ENCODE measurements at regions not wholly inside any gene's neighbourhood (a gene's known extent, or its start where the extent isn't known, plus 50 kb on each side); places are given as distances from the start of the nearest gene placed in this dataset.
A peak's percentile ranks its signal among the peaks of the same experiment; 100 is the strongest.

- no peak for DNase-seq (ENCODE audit: low spot score)
Observed at GRCh38 chr11:32002311-32002710, 88.6 kb upstream of the RCN1 start.

GRCh38 chr11:31997955-31998354, 92.9 kb upstream of the RCN1 start:
- peak; percentile 18 for DNase-seq (ENCODE audit: low spot score)

DNA sequence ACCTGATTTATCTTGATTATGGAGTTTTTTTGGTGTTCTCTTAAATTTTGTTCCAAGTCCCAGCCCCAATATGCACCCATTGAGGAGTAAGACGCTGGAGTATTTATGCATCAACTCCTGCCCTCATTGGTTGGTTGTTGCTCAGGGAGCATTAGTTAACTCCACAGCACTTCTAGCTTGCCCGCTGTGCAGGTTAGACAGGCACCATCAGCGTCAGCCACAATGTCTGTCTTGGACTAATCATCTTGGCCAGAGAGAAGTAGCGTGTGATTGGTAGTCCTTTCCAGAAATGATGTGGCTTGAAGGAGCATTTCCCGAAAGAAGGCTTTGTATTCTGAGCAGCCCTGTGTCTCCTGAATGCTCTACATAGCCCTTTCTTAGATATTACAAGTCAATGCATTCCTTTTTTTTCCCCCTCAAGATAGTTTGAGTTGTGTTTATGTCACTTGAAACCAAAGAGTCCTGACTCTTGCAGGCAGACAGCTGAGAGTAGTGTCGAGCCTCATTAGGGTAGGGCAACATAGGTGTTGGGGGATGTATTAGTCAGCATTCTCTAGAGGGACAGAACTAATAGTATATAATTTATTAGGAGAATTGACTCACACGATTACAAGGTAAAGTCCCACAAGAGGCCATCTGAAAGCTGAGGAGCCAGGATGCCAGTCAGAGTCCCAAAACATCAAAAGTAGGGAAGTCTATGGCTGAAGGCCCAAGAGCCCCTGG, 94.6 kb upstream of the RCN1 start:
- no peak for DNase-seq (ENCODE audit: low spot score)

DNA sequence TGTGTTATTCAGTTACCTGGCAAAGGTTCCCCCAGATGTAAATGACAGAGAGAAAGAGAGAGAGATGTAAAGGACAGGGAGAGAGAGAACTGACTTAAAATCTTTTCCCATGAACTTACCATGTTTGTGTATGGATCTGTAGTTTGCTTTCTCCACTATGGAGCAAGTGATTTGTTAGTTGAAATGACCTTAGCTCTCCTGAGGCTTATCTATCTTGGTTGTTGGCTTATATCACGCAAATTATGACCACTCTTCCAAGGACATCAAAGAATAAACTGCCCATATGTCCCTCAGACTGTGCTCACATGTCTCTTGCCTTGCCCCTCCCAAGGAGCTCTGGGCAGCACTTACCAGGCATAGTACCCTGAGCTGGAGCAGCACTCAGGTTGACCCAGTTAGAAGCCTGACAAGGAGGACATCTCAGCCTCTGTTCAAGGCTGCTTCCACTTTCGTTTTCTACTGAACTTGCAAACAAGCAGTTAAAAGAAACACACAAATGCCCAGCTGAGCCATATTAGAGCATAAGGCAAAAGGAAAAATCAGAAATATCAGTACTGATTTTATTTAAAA, 95.3 kb upstream of the RCN1 start:
- DNase-seq (ENCODE audit: low spot score): no peak

DNA sequence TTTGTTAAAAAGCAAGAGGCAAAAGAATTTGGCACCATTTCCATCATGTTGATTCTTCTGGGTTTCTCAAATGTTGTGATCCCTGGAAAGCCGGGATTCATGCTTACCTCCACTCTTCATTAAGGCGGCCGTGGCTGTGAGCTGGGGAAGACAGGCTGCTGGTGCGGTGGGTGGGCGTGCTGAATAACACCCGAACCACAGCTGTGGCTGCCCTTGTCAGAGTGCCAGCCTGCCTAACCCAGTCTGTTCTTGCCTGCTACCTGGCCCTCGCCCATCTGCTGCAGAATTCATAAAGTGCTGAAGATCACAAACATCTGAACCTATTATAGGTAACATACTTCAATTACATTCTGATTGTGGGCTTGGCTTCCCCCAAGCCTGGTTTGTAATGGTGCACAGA, 95.8 kb upstream of the RCN1 start:
- DNase-seq (ENCODE audit: low spot score): no peak

DNA sequence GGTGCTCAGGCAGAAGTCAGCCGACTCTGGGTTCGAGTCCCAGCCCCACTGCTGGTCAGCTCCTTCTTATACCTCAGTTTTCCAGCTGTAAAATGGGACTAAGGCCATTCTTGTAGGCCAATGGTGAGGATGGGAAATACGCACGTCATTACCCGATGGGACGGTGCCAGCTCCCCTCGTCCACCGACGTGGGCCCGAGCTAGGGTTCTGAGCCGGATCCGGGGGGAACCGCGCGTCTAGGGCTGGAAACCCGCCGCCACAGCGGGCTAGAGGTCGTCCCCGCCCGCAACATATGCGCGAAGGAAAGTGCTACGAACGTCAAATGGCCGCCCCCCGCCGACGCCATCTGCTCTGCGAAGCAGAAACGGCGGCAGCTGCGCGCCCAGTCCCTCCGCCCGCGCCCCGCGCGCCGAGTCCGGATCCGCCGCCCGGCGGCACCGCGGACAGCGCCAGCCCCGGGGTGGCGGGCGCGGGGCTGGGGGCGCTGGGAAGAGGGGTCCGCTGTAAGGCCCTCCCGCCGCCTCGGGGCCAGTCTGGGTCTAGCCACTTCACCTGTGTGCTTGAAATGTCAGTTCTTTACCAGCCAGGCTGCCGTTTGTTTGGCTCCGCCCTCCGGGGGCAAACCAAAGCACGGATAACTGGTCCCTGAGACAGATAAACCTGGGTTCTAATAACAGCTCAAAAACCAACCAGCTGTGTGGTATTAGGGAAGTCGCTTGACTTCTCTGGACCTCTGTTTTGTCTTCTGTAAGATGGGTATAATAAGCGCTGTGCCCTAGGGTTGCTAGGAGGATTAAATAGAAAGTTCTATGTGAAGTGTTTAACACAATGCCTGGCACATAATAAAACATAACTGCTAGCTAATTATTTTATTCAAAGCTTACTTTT, 103.5 kb upstream of the RCN1 start:
- no peak for DNase-seq (ENCODE audit: low spot score)

DNA sequence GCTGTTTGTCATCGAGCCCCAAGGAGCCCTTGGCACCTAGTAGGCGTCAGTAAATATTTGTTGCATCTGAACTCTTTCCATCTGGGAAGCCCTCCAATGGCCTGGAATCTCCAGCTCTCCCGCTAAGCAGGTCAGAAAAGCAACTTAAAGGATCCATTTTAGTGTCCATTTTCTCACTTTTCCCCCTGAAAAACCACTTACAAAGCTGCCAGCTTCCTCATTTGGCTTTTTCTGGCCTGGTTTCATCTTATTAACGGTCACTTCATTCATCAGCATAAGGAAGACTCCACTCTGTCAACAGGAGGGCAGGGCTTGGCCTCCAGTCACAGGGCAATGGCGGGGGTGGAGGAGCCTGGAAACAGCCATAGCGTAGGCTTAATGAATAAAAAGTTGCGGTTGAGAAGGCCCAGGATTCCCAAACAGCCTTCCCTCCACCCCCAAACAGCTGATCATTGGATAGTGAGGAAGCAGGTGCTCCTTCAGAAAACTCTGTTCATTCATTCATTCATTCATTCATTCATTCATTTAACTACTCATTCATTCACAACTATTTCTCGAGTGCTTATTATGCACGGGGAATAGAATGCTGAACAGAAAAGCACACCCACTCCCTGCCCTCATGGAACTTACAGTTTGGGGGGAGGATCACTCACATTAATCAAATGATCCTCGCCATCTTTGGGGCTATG, 104.5 kb upstream of the RCN1 start:
- no peak for DNase-seq (ENCODE audit: low spot score)

DNA sequence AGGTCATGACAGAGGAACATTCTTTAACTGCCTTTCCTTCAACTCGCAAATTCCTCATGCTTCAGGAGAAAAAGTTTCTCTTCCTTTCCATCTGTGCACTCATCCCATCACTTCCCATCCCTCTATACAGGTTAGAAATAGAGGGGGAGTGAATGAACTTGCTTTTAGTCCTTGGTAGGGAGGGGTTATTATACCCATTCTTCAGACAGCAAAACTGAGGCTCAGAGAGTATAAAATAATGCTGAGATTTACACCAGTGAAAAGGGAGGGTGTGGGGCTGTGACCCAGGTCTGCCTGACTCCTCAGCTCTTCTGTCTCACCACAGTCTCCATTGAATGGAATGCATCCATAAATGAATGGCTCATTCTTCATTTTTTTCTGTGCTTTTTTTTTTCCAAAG, 109.4 kb upstream of the RCN1 start:
- DNase-seq (ENCODE audit: low spot score): no peak

DNA sequence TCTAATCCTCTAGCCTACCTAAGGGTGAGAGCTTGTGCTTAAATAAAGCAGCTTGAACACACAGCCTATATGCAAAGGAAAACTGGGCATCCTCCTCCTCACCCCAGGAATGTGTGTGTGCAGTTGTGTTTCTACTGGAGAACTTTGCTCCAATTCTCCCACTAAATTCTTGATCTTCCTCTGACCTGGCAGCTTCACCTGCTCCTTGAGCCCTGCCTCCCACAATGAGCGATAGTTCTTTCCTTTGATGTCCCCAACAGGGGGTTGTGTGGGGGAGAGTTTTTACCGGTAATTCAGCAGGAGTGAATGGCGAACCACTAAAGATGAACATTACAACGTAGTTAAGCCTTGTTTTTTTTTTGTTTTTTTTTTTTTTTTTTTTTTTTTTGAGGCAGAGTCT, 113.5 kb upstream of the RCN1 start:
- DNase-seq (ENCODE audit: low spot score): no peak

- no peak for DNase-seq (ENCODE audit: low spot score)
Observed at GRCh38 chr11:31974366-31975136, 116.3 kb upstream of the RCN1 start.

DNA sequence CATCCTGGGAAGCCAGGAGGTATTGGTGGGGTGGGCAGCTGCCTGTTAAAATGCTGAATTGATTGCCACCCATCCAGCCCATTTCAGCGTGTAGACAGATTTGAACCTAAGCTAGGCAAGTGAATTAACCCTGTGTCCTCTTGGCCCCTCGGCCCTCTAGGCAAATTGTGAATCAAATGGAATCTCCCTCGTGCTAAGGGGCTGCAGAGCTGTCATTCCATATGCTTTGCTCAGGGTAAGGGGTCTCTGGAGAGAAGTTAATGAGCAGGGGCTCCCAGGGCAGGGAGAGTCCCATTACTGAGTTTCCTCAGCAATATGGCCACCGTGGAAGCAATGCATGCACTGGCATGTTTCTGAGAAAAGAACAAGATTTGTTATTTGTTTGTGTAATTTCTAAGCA, 117.7 kb upstream of the RCN1 start:
- DNase-seq (ENCODE audit: low spot score): no peak

- DNase-seq (ENCODE audit: low spot score): no peak
Observed at GRCh38 chr11:31972623-31973022, 118.3 kb upstream of the RCN1 start.

DNA sequence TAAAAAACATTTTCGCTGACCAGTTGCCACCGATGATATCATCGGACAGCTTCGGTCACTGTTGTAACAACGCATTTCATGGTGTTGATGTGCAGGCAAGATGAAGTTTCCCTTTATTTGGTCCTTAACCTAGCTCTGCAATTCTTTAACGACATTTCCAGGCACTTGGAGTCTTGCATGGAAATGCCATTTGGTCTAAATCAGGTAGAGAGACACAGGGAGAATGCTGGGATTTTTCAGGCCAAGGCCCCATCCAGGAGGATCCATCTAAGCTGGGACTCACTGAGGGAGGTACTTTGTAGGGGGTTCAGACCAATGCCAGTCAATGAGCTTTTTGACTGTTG, 121.5 kb upstream of the RCN1 start:
- no peak for DNase-seq (ENCODE audit: low spot score)

DNA sequence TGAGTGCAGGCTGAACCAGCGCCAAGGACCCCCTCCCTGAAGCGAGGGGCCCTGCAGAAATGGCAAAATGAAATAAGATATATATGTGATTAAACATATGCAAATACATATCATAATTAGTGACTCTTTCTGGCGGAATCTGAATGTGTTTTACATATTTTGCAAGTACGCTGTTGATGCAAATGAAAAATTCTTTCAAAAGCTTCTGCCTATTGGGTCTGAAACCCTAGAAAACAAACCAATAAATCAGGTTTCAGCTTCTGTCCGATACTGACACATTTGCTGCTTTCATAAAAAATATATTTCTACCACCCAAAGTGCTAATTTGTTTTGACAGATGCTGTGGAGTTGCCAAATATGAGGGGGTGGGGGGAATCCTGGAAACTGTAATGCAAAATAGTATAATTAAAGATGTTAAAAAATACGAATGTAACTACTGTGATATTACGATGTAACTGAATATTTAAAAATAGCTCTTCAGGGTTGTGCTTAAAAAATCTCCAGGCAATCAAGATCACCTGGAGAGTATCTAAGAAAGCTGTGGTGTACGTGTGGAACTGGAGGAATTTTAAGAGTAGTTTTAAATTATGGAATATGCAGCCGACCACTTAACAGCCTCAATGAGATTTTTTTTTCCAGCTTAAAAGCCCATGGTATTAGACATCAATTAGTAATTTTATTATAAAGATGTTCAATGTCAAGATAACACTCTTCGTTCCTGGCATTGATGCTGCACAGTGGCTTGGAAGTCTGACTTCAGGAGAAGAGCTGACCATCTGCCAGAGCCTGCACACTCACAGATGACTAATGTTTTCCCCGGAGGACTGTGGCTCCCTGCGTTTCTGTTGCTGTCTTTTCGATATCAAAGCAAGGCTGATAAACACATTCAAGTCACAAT, 122.2 kb upstream of the RCN1 start:
- no peak for DNase-seq (ENCODE audit: low spot score)

GRCh38 chr11:31967404-31968130, 123.3 kb upstream of the RCN1 start:
- DNase-seq (ENCODE audit: low spot score): no peak

DNA sequence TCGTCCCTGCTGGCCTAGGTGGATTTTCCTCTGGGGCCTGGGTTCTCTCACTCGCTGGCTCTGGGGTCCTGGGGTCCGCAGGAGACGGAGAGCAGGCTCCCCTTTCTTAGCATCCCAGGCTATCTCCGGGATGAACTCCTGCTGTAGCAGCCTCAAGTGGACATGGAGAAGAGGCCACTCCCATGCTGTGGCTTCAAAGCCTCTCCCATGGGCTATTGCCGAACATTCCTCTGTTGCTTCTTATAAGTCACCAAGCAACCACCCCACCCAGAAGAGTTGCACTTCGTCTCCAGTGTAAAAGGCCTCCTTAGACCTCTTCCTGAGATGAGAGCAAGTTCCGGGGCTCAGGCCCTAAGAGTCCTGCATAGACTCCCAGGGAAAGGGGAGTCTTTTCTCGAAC, 124.0 kb upstream of the RCN1 start:
- DNase-seq (ENCODE audit: low spot score): no peak

- no peak for DNase-seq (ENCODE audit: low spot score)
Observed at GRCh38 chr11:31964181-31964580, 126.7 kb upstream of the RCN1 start.

GRCh38 chr11:31960126-31960525, 130.7 kb upstream of the RCN1 start:
- DNase-seq (ENCODE audit: low spot score): peak; percentile 24

DNA sequence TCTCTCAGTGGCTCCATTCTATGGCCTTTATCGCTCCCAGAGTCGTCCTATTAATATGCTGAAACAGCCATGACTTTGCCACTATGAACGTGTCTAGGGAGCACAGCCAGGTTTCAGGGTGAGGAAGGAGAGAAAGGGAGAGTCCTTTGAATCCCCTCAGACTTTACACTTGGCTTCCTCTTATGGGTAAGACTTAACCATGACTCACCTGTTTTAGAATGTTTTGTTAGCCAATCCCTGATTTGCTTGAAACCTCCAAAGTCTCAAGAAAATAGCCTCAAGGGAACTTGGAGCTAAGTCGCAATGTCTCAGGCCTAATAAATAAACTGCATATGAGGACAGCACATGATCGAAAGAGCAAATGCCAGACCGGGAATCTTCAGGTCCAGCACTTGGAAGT, 131.2 kb upstream of the RCN1 start:
- DNase-seq (ENCODE audit: low spot score): no peak
